SK-N-SH (cell line): ENCODE measurements at regions not wholly inside any gene's neighbourhood (a gene's known extent, or its start where the extent isn't known, plus 50 kb on each side); places are given as distances from the start of the nearest gene placed in this dataset.

Experiments used
- CTCF ChIA-PET: fragments of 300-600, 350-600 bp; formaldehyde crosslinking; extraction: SDS; loops from one replicate; lab custom pipeline; 2021; lab: Yijun Ruan, JAX
- POLR2A ChIA-PET: fragments of 350-600 bp; sonication (Branson Sonifier 250); formaldehyde crosslinking; extraction: SDS; loops from one replicate; lab custom pipeline; 2020; ENCODE audit warnings: antibody characterized with exemption, inconsistent platforms; lab: Yijun Ruan, JAX
- DNase-seq: peaks from one replicate; pipeline ENCODE4 v3.0.0; 2012
- H2AFZ ChIP-seq: fragments of 200-600 bp; sonication (generic); 2 replicates; pipeline ENCODE4 v1.8.1; 2016; ENCODE audit warnings: antibody characterized with exemption, mild to moderate bottlenecking, low read depth
- H3F3A ChIP-seq: fragments of 200-600 bp; sonication (generic); replicated peaks from 2 replicates; pipeline ENCODE3; 2016; ENCODE audit warnings: antibody characterized with exemption, mild to moderate bottlenecking; ENCODE audit not compliant: insufficient read depth
- H3K27ac ChIP-seq, 2 experiments: fragments of 200-500 bp in 1 of 2; fragments of 200-600 bp in 1 of 2; sonication (Bioruptor generic) in 1 of 2; sonication (generic), shearing (Covaris generic) in 1 of 2; 2 replicates each; pipeline versions ENCODE4 v1.5.1 to v1.6.1; 2014 to 2016; ENCODE audit warnings: low read depth in 2 of 2, inconsistent platforms in 1 of 2, low read length in 1 of 2, mild to moderate bottlenecking in 1 of 2, mixed read lengths in 1 of 2
- H3K27me3 ChIP-seq: fragments of 200-600 bp; sonication (generic), shearing (Covaris generic); 2 replicates; pipeline ENCODE4 v1.6.1; 2016; ENCODE audit warnings: mixed run types; ENCODE audit not compliant: insufficient read depth
- H3K36me3 ChIP-seq, 2 experiments: fragments of 200-500 bp in 1 of 2; fragments of 200-600 bp in 1 of 2; sonication (Bioruptor generic) in 1 of 2; sonication (generic) in 1 of 2; replicated peaks in 1 of 2; 2 replicates each; pipeline versions ENCODE3 to v1.5.1; 2014 to 2016; ENCODE audit warnings: low read length in 1 of 2, mild to moderate bottlenecking in 1 of 2; ENCODE audit not compliant: insufficient read depth in 2 of 2, control insufficient read depth in 1 of 2
- H3K4me1 ChIP-seq, 2 experiments: fragments of 200-500 bp in 1 of 2; fragments of 200-600 bp in 1 of 2; sonication (Bioruptor generic) in 1 of 2; sonication (generic), shearing (Covaris generic) in 1 of 2; 2 replicates each; pipeline versions ENCODE4 v1.5.1 to v1.6.1; 2014 to 2016; ENCODE audit warnings: low read depth in 1 of 2, low read length in 1 of 2, mixed run types in 1 of 2; ENCODE audit not compliant: insufficient read depth in 2 of 2, control insufficient read depth in 1 of 2
- H3K4me2 ChIP-seq: fragments of 200-600 bp; sonication (generic), shearing (Covaris generic); 2 replicates; pipeline ENCODE4 v1.6.1; 2017; ENCODE audit warnings: mixed run types
- H3K4me3 ChIP-seq, 2 experiments: fragments of 200-500 bp in 1 of 2; fragments of 200-600 bp in 1 of 2; sonication (Bioruptor generic) in 1 of 2; sonication (generic), shearing (Covaris generic) in 1 of 2; 2 replicates each; pipeline versions ENCODE4 v1.5.1 to v1.8.1; 2014 to 2016; ENCODE audit warnings: low read depth in 2 of 2, inconsistent platforms in 1 of 2, low read length in 1 of 2, mild to moderate bottlenecking in 1 of 2, mixed read lengths in 1 of 2, moderate library complexity in 1 of 2
- H3K79me2 ChIP-seq: fragments of 200-600 bp; sonication (generic); 2 replicates; pipeline ENCODE4 v1.8.1; 2017; ENCODE audit warnings: mild to moderate bottlenecking; ENCODE audit not compliant: insufficient read depth
- H3K9ac ChIP-seq: fragments of 200-600 bp; sonication (generic); 2 replicates; pipeline ENCODE4 v1.6.1; 2017; ENCODE audit warnings: mixed run types
- H3K9me2 ChIP-seq: fragments of 200-600 bp; sonication (generic); 2 replicates; pipeline ENCODE4 v1.6.1; 2017; ENCODE audit warnings: mixed run types
- H3K9me3 ChIP-seq: fragments of 200-600 bp; sonication (generic); 2 replicates; pipeline ENCODE4 v1.6.1; 2017; ENCODE audit warnings: mixed run types, mild to moderate bottlenecking, moderate library complexity
- H4K20me1 ChIP-seq: fragments of 200-600 bp; sonication (generic); 2 replicates; pipeline ENCODE4 v1.6.1; 2017; ENCODE audit warnings: mild to moderate bottlenecking, mixed run types; ENCODE audit not compliant: insufficient read depth
- CHD2 ChIP-seq: fragments of 150-350 bp; IDR thresholded peaks from 2 replicates; pipeline ENCODE4 v1.6.1; 2018; ENCODE audit warnings: low read length; ENCODE audit not compliant: partially characterized antibody
- CTCF ChIP-seq: fragments of 200-600 bp; sonication (generic); IDR thresholded peaks from 2 replicates; pipeline ENCODE4 v1.6.1; 2017; ENCODE audit warnings: antibody characterized with exemption, mild to moderate bottlenecking, moderate library complexity
- ELF1 ChIP-seq: IDR thresholded peaks from 2 replicates; pipeline ENCODE4 v1.4.0; 2012
- EP300 ChIP-seq, 2 experiments: IDR thresholded peaks; 2 replicates each; pipeline versions ENCODE4 v1.4.0 to v1.6.1; 2012; ENCODE audit warnings: borderline replicate concordance in 1 of 2, low read depth in 1 of 2, low read length in 1 of 2
- EZH2phosphoT487 ChIP-seq: fragments of 200-600 bp; sonication (generic); IDR thresholded peaks from 2 replicates; pipeline ENCODE4 v1.6.1; 2017; ENCODE audit warnings: low read depth, mixed run types, mild to moderate bottlenecking, antibody characterized with exemption, moderate library complexity, borderline replicate concordance
- FOXM1 ChIP-seq: IDR thresholded peaks from 2 replicates; pipeline ENCODE4 v1.4.0; 2012; ENCODE audit warnings: low read depth, mild to moderate bottlenecking
- GATA2 ChIP-seq: sonication (generic); formaldehyde crosslinking; IDR thresholded peaks from 2 replicates; pipeline ENCODE4 v1.5.0; 2020; ENCODE audit warnings: mild to moderate bottlenecking, missing genetic modification reagents
- JUND ChIP-seq: IDR thresholded peaks from 2 replicates; pipeline ENCODE4 v1.4.0; 2012
- MXI1 ChIP-seq: IDR thresholded peaks from 2 replicates; pipeline ENCODE4 v1.6.1; 2012; ENCODE audit warnings: mild to moderate bottlenecking, low read depth, low read length, improper control_type of control experiment
- NFIC ChIP-seq: IDR thresholded peaks from 2 replicates; pipeline ENCODE4 v1.4.0; 2012; ENCODE audit warnings: borderline replicate concordance
- RAD21 ChIP-seq: IDR thresholded peaks from 2 replicates; pipeline ENCODE4 v1.6.1; 2012; ENCODE audit warnings: mild to moderate bottlenecking, low read length
- RCOR1 ChIP-seq: fragments of 150-350 bp; IDR thresholded peaks from 2 replicates; pipeline ENCODE4 v1.6.1; 2017; ENCODE audit warnings: antibody characterized with exemption, low read length
- SMC3 ChIP-seq: IDR thresholded peaks from 2 replicates; pipeline ENCODE4 v1.6.1; 2012; ENCODE audit warnings: low read depth, low read length, improper control_type of control experiment
- TAF1 ChIP-seq: IDR thresholded peaks from 2 replicates; pipeline ENCODE4 v1.6.1; 2012; ENCODE audit warnings: low read depth, mild to moderate bottlenecking, low read length, moderate library complexity, borderline replicate concordance
- YY1 ChIP-seq: IDR thresholded peaks from 2 replicates; pipeline ENCODE4 v1.4.0; 2012; ENCODE audit warnings: low read depth, mild to moderate bottlenecking
- ZBTB33 ChIP-seq: IDR thresholded peaks from 2 replicates; pipeline ENCODE4 v1.4.0; 2012; ENCODE audit warnings: low read depth, borderline replicate concordance
- WGBS: methylation state at CpG from one replicate; pipeline ENCODE4 v1.1.6; 2017; ENCODE audit warnings: low lambda C conversion rate; 5-methylcytosine and 5-hydroxymethylcytosine counted together
- TF ChIP-seq, protein P1 (sequence below): IDR thresholded peaks from 2 replicates; pipeline ENCODE4 v1.4.0; 2012; ENCODE audit warnings: low read depth, borderline replicate concordance
- TF ChIP-seq, protein P2 (sequence below): IDR thresholded peaks from 2 replicates; pipeline ENCODE4 v1.6.1; 2012; ENCODE audit warnings: mild to moderate bottlenecking, low read depth, low read length, moderate library complexity

- POLR2A ChIA-PET, result no interaction called here
- CTCF ChIA-PET, result no interaction called here
- DNase-seq, result no peak
- Histone ChIP-seq H3K4me1 (no peaks in the 10 kb centered on the region; a peak in 1 of 4 replicates), H3K27ac (no peak overlapping the region), H3K9me3 (no peaks in the 10 kb centered on the region), H3K4me3 (no peak overlapping the region)
- TF ChIP-seq, protein P1, sequence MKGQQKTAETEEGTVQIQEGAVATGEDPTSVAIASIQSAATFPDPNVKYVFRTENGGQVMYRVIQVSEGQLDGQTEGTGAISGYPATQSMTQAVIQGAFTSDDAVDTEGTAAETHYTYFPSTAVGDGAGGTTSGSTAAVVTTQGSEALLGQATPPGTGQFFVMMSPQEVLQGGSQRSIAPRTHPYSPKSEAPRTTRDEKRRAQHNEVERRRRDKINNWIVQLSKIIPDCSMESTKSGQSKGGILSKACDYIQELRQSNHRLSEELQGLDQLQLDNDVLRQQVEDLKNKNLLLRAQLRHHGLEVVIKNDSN, result no peak
- TF ChIP-seq NFIC (no peak), SMC3 (no peak), RAD21 (no peak), CTCF (no peak), YY1 (no peak), RCOR1 (no peak), TAF1 (no peak), MXI1 (no peak), EP300 (IDR thresholded peaks at IDR 0.05; ENCODE audit: borderline replicate concordance in 1 of 2, low read depth in 1 of 2, low read length in 1 of 2) (no peak), ELF1 (no peak)
- TF ChIP-seq, protein P2, sequence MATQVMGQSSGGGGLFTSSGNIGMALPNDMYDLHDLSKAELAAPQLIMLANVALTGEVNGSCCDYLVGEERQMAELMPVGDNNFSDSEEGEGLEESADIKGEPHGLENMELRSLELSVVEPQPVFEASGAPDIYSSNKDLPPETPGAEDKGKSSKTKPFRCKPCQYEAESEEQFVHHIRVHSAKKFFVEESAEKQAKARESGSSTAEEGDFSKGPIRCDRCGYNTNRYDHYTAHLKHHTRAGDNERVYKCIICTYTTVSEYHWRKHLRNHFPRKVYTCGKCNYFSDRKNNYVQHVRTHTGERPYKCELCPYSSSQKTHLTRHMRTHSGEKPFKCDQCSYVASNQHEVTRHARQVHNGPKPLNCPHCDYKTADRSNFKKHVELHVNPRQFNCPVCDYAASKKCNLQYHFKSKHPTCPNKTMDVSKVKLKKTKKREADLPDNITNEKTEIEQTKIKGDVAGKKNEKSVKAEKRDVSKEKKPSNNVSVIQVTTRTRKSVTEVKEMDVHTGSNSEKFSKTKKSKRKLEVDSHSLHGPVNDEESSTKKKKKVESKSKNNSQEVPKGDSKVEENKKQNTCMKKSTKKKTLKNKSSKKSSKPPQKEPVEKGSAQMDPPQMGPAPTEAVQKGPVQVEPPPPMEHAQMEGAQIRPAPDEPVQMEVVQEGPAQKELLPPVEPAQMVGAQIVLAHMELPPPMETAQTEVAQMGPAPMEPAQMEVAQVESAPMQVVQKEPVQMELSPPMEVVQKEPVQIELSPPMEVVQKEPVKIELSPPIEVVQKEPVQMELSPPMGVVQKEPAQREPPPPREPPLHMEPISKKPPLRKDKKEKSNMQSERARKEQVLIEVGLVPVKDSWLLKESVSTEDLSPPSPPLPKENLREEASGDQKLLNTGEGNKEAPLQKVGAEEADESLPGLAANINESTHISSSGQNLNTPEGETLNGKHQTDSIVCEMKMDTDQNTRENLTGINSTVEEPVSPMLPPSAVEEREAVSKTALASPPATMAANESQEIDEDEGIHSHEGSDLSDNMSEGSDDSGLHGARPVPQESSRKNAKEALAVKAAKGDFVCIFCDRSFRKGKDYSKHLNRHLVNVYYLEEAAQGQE, result no peak
- TF ChIP-seq, all 33 proteins: peak for 0
- Histone ChIP-seq H4K20me1 (no peaks in the 10 kb centered on the region), H2AFZ (no peak overlapping the region), H3F3A (no peaks in the 10 kb centered on the region), H3K9ac (no peak overlapping the region), H3K9me2 (no peaks in the 10 kb centered on the region), H3K79me2 (no peaks in the 10 kb centered on the region), H3K27me3 (no peaks in the 10 kb centered on the region), H3K4me2 (no peak overlapping the region), H3K36me3 (no peaks in the 10 kb centered on the region)
Measured at GRCh38 chr3:191696348-191696747, 235.4 kb downstream of the PYDC2 start.

DNA sequence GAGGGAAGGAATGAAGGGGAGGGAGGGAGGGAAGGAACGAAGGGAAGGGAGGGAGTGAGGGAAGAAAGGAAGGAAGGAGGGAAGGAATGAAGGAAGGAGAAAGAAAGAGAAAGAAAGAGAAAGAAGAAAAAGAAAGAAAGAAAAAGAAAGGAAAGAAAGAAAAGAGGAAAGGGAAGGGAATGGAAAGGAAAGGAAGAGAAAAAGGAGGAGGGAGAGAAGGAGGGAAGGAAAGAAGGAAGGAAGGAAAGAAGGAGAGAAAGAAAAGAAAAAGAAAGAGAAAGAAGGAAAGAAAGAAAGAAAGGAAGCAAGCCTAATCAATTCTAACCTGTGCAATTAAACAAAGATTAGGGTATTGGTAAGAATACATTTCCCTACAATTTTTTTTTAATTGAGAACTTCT lies 238.6 kb downstream of the PYDC2 start:
- Histone ChIP-seq H3K36me3 (no peaks in the 10 kb centered on the region), H3K27me3 (no peaks in the 10 kb centered on the region), H4K20me1 (no peaks in the 10 kb centered on the region), H3F3A (no peaks in the 10 kb centered on the region), H3K27ac (no peak overlapping the region), H3K9me3 (no peaks in the 10 kb centered on the region), H3K9ac (no peak overlapping the region), H2AFZ (no peak overlapping the region), H3K4me1 (no peaks in the 10 kb centered on the region; a peak in 1 of 4 replicates), H3K79me2 (no peaks in the 10 kb centered on the region), H3K4me3 (no peak overlapping the region), H3K9me2 (no peaks in the 10 kb centered on the region), H3K4me2 (no peak overlapping the region)
- POLR2A ChIA-PET, result no interaction called here
- TF ChIP-seq GATA2 (CRISPR knock-in tag) (no peak), YY1 (no peak), EP300 (IDR thresholded peaks at IDR 0.05; ENCODE audit: borderline replicate concordance in 1 of 2, low read depth in 1 of 2, low read length in 1 of 2) (no peak), EZH2phosphoT487 (no peak), CHD2 (no peak), ZBTB33 (no peak), ELF1 (no peak), FOXM1 (no peak), RAD21 (no peak), JUND (no peak)
- CTCF ChIA-PET, result no interaction called here
- WGBS, result 7% methylated on average over 1 of the region's 1 CpG
- no peak for DNase-seq
